Central memory CD8-positive, alpha-beta T cell (primary cell): ENCODE measurements at regions not wholly inside any gene's neighbourhood (a gene's known extent, or its start where the extent isn't known, plus 50 kb on each side); places are given as distances from the start of the nearest gene placed in this dataset.

Source experiments
- ATAC-seq: fragments of 150-1000 bp; cut with Tn5 transposase; replicated peaks from 2 replicates; pipeline ENCODE4 v1.10.0; 2022; ENCODE audit warnings: mild to moderate bottlenecking, moderate FRiP score, moderate number of reproducible peaks; ENCODE audit not compliant: poor library complexity, severe bottlenecking; ENCODE audit errors: extremely low read depth
- DNase-seq, 2 donors: peaks; one replicate each; pipeline ENCODE4 v3.0.0; 2021; ENCODE audit warnings: low spot score in 2 of 2
- H3K27ac Mint-ChIP-seq: one replicate; pipeline ENCODE4 v1.8.0; 2022; ENCODE audit warnings: low read depth, mild to moderate bottlenecking, moderate library complexity, mixed read lengths
- H3K27me3 Mint-ChIP-seq: one replicate; pipeline ENCODE4 v1.8.0; 2022; ENCODE audit warnings: mixed read lengths
- H3K36me3 Mint-ChIP-seq: one replicate; pipeline ENCODE4 v1.8.0; 2022; ENCODE audit warnings: mild to moderate bottlenecking, moderate library complexity, mixed read lengths; ENCODE audit not compliant: insufficient read depth
- H3K4me1 Mint-ChIP-seq: one replicate; pipeline ENCODE4 v1.8.0; 2022; ENCODE audit warnings: mixed read lengths
- H3K4me3 Mint-ChIP-seq: one replicate; pipeline ENCODE4 v1.8.0; 2022; ENCODE audit warnings: mild to moderate bottlenecking, moderate library complexity, mixed read lengths
- H3K9me3 Mint-ChIP-seq: one replicate; pipeline ENCODE4 v1.8.0; 2022; ENCODE audit warnings: mixed read lengths

- no peak overlapping the region for H3K27ac Mint-ChIP-seq
- H3K27me3 Mint-ChIP-seq: peaks cover 8% of the 10 kb centered on the region
- H3K9me3 Mint-ChIP-seq: peaks cover 5% of the 10 kb centered on the region
- ATAC-seq (no peak), DNase-seq (no peak)
- no peaks in the 10 kb centered on the region for H3K36me3 Mint-ChIP-seq
- H3K4me3 Mint-ChIP-seq: peak overlapping the region; percentile 34
- peaks cover 67% of the 10 kb centered on the region for H3K4me1 Mint-ChIP-seq
Observed at GRCh38 chr2:12063210-12063609, 316.8 kb downstream of the LPIN1 start.

- no peak overlapping the region for H3K27ac Mint-ChIP-seq
- H3K36me3 Mint-ChIP-seq: no peaks in the 10 kb centered on the region
- H3K9me3 Mint-ChIP-seq: peaks cover 5% of the 10 kb centered on the region
- H3K27me3 Mint-ChIP-seq: peaks cover 8% of the 10 kb centered on the region
- peaks cover 59% of the 10 kb centered on the region for H3K4me1 Mint-ChIP-seq
- H3K4me3 Mint-ChIP-seq: peak overlapping the region; percentile 30
- DNase-seq: peak in 1 of 2 donors; percentile 44
- ATAC-seq: peak; percentile 99
Observed at GRCh38 chr2:12064153-12064552, 317.7 kb downstream of the LPIN1 start.

- Mint-ChIP-seq H3K27ac (no peak overlapping the region), H3K36me3 (no peaks in the 10 kb centered on the region), H3K27me3 (no peaks in the 10 kb centered on the region), H3K9me3 (peaks cover 5% of the 10 kb centered on the region), H3K4me1 (peaks cover 50% of the 10 kb centered on the region), H3K4me3 (no peak overlapping the region)
- ATAC-seq (no peak), DNase-seq (no peak)
Observed at GRCh38 chr2:12066116-12066515, 319.7 kb downstream of the LPIN1 start.

GRCh38 chr2:12066986-12067385 is 320.6 kb downstream of the LPIN1 start:
- H3K9me3 Mint-ChIP-seq: peaks cover 5% of the 10 kb centered on the region
- no peaks in the 10 kb centered on the region for H3K27me3 Mint-ChIP-seq
- no peaks in the 10 kb centered on the region for H3K36me3 Mint-ChIP-seq
- H3K4me3 Mint-ChIP-seq: no peak overlapping the region
- H3K4me1 Mint-ChIP-seq: peaks cover 50% of the 10 kb centered on the region
- no peak for ATAC-seq
- no peak for DNase-seq
- H3K27ac Mint-ChIP-seq: no peak overlapping the region

- ATAC-seq (no peak), DNase-seq (no peak)
- H3K27me3 Mint-ChIP-seq: no peaks in the 10 kb centered on the region
- no peak overlapping the region for H3K4me3 Mint-ChIP-seq
- H3K27ac Mint-ChIP-seq: no peak overlapping the region
- H3K36me3 Mint-ChIP-seq: no peaks in the 10 kb centered on the region
- H3K4me1 Mint-ChIP-seq: peaks cover 50% of the 10 kb centered on the region
- H3K9me3 Mint-ChIP-seq: peaks cover 5% of the 10 kb centered on the region
Observed at GRCh38 chr2:12068796-12069538, 322.5 kb downstream of the LPIN1 start.

- Mint-ChIP-seq H3K9me3 (peaks cover 3% of the 10 kb centered on the region), H3K4me3 (no peak overlapping the region), H3K4me1 (peaks cover 44% of the 10 kb centered on the region), H3K36me3 (no peaks in the 10 kb centered on the region), H3K27ac (no peak overlapping the region), H3K27me3 (no peaks in the 10 kb centered on the region)
- ATAC-seq (no peak), DNase-seq (no peak)
Observed at GRCh38 chr2:12070153-12070552, 323.7 kb downstream of the LPIN1 start.

- H3K4me1 Mint-ChIP-seq: peaks cover 40% of the 10 kb centered on the region
- no peak overlapping the region for H3K27ac Mint-ChIP-seq
- no peak for ATAC-seq
- DNase-seq: no peak
- no peaks in the 10 kb centered on the region for H3K36me3 Mint-ChIP-seq
- H3K4me3 Mint-ChIP-seq: no peak overlapping the region
- no peaks in the 10 kb centered on the region for H3K27me3 Mint-ChIP-seq
- H3K9me3 Mint-ChIP-seq: no peaks in the 10 kb centered on the region
Observed at GRCh38 chr2:12070581-12070980, 324.1 kb downstream of the LPIN1 start.

GRCh38 chr2:12071318-12071717 is 324.9 kb downstream of the LPIN1 start:
- no peak overlapping the region for H3K4me3 Mint-ChIP-seq
- ATAC-seq: no peak
- no peak overlapping the region for H3K27ac Mint-ChIP-seq
- no peak for DNase-seq
- no peaks in the 10 kb centered on the region for H3K27me3 Mint-ChIP-seq
- H3K9me3 Mint-ChIP-seq: no peaks in the 10 kb centered on the region
- peaks cover 32% of the 10 kb centered on the region for H3K4me1 Mint-ChIP-seq
- no peaks in the 10 kb centered on the region for H3K36me3 Mint-ChIP-seq

GRCh38 chr2:12073217-12073852 is 326.9 kb downstream of the LPIN1 start:
- DNase-seq (no peak), ATAC-seq (peak; percentile 49)
- no peaks in the 10 kb centered on the region for H3K27me3 Mint-ChIP-seq
- no peak overlapping the region for H3K4me3 Mint-ChIP-seq
- H3K9me3 Mint-ChIP-seq: no peaks in the 10 kb centered on the region
- H3K4me1 Mint-ChIP-seq: peaks cover 22% of the 10 kb centered on the region
- peak overlapping the region; percentile 24 for H3K27ac Mint-ChIP-seq
- H3K36me3 Mint-ChIP-seq: no peaks in the 10 kb centered on the region

GRCh38 chr2:12074126-12074844 is 327.9 kb downstream of the LPIN1 start:
- DNase-seq (no peak), ATAC-seq (peak; percentile 62)
- no peak overlapping the region for H3K4me3 Mint-ChIP-seq
- H3K4me1 Mint-ChIP-seq: peaks cover 22% of the 10 kb centered on the region
- no peaks in the 10 kb centered on the region for H3K27me3 Mint-ChIP-seq
- H3K27ac Mint-ChIP-seq: peak overlapping the region; percentile 24
- H3K9me3 Mint-ChIP-seq: no peaks in the 10 kb centered on the region
- no peaks in the 10 kb centered on the region for H3K36me3 Mint-ChIP-seq

- Mint-ChIP-seq H3K4me3 (no peak overlapping the region), H3K9me3 (no peaks in the 10 kb centered on the region), H3K4me1 (peaks cover 22% of the 10 kb centered on the region), H3K27me3 (no peaks in the 10 kb centered on the region), H3K36me3 (no peaks in the 10 kb centered on the region), H3K27ac (no peak overlapping the region)
- no peak for DNase-seq
- no peak for ATAC-seq
Observed at GRCh38 chr2:12074845-12075217, 328.4 kb downstream of the LPIN1 start.

GRCh38 chr2:12075603-12076002 is 329.2 kb downstream of the LPIN1 start:
- Mint-ChIP-seq H3K27me3 (no peaks in the 10 kb centered on the region), H3K36me3 (no peaks in the 10 kb centered on the region), H3K27ac (no peak overlapping the region), H3K4me3 (no peak overlapping the region), H3K4me1 (peaks cover 16% of the 10 kb centered on the region), H3K9me3 (no peaks in the 10 kb centered on the region)
- ATAC-seq (no peak), DNase-seq (no peak)

- peaks cover 25% of the 10 kb centered on the region for H3K4me1 Mint-ChIP-seq
- no peak overlapping the region for H3K27ac Mint-ChIP-seq
- H3K36me3 Mint-ChIP-seq: no peaks in the 10 kb centered on the region
- no peak for DNase-seq
- ATAC-seq: no peak
- no peaks in the 10 kb centered on the region for H3K27me3 Mint-ChIP-seq
- no peak overlapping the region for H3K4me3 Mint-ChIP-seq
- H3K9me3 Mint-ChIP-seq: no peaks in the 10 kb centered on the region
Observed at GRCh38 chr2:12076810-12077209, 330.4 kb downstream of the LPIN1 start.
